HG03378 (cell line): ENCODE measurements at regions not wholly inside any gene's neighbourhood (a gene's known extent, or its start where the extent isn't known, plus 50 kb on each side); places are given as distances from the start of the nearest gene placed in this dataset.
"Not testable (repeated sequence)": the region's sequence is repeated elsewhere in the genome, so short reads cannot be mapped to it uniquely, and the experiment has no call there.

Experiments
- ATAC-seq: cut with Tn5 transposase; IDR thresholded peaks from one replicate; pipeline ENCODE4 v1.9.1; 2021; ENCODE audit warnings: mild to moderate bottlenecking, moderate library complexity; ENCODE audit not compliant: unreplicated experiment

DNA sequence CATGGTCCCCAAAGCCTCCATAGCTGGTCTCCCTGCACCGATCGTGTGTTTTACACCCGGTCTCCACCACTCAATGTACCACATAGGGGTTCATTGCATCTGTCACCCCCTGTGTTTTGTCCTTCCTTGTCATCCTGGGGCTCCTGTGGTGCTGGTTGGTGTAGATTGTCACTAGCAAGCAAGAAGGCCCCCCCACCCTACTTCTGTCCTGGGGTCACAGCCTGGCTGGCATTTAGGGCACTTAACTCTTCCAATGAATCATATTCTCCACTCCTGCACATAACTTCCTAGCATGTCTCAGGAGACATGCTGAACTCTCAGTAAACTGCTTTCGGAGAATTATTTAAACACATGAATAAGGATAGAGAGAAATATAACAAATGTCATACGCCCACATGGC, 161.4 kb downstream of the BCL2L11 start:
- ATAC-seq: not testable (repeated sequence)

DNA sequence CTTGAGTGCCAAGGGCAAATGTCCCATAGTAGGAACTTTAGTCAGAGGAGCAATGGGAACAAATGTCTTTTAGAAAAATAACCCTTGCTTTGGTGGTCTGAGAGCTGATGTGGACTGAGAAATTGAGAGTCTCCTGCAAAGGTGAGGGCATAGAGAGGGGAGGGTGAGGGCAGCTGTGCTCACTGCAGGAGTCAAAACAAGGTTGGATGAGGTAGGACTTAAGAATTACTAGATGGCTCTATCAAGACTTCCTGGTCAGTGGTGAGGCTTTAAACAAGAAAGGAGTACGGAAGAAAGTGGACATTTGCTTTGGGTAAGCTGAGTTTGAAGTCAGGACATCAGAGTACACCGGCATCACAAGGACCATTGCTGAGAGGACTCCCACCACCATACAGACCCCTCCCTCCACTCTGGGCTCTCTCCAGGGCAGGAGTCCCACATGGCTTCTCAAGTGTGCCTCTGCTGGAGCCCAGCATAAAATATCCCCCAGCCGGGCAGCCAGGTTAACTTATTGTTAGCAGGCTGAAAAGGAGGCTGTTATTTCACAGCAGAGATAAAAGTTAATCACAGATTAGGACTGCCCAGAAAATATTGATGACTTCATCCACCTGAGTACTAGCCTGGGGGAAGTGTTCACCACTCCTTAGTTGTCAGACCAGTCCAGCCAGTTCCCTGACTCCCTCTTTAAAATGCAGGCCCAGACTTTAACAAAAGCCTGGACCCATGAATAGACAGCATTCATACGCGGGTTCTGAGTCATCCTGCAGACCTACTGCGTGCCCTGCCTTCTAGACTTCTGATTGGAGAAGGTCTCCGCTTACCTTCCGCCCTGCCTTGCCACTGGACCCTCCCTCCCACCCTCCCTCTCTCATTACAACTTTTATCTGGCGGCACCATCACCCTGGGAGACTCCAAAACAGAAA, 167.2 kb downstream of the BCL2L11 start:
- ATAC-seq: not testable (repeated sequence)

DNA sequence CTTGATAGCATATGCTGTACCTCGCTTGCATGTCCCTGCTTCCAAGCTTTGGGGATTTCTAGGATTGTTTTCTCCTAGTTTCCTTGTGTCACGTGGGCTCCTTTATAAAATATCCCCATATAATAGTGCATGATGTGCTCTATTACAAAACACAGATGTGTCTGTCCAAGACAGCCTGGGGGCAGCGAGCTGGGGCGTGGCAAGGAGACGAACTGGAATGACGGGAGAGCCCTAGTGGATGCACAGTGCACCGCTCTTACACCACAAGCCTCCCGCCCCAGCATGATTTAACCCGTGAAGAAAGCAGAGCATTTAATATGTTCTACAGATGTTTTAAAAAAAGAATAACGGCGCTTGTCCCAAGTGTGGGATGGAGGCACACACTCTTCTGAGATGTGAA, 169.7 kb downstream of the BCL2L11 start:
- not testable (repeated sequence) for ATAC-seq

DNA sequence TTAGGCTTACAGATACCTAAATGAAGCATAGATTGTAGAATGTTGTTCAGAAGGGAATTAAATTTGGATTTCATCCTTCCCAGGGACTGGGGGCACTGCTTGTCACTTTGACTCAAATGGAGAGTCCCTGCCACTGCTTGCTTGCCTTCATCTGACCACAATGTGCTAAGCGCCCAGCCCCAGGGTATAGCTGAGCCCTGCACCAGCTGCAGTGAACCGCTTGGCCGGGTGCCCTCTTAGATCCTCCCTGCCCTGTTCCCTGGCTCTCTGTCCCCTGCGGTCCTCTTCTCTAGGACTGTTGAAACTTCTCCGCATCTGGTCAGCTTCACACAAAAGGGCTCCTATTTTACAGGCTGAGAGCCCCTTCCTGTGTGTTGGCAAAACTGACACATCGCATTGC, 170.9 kb downstream of the BCL2L11 start:
- not testable (repeated sequence) for ATAC-seq

DNA sequence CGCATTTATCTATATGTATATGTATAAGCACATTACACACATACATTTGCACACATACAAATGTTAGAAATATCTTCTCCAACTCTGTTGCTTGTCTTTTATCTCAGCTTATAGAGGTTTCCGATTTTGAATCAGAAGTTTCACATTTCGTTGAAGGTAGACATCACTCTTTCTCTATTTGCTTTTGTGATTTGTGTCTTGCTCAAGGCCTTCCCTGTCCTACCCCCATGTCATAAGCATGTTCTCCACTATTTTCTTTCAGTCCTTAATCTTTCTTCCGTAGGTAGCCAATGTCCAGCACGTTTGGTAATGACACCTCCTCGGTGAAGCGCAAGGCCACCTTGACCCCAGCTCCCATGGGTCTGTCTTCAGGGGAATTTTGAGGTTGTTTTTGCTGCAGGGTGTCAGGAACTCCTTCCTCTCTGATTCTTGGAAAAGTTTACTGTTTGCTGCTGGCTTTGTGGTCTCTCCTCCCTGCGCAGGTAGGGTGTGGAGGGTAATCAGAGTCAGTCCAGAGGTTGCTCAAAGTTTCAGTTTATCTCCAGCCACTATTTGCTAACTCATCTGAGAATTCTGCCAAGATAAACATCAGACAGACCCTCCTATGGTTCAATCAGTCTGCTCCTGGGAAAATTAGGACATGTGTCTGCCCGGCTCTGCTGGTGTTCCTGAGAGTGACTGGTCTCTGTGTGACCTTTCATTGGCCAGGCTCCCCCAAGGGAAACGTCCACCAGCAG, 171.7 kb downstream of the BCL2L11 start:
- ATAC-seq: not testable (repeated sequence)

DNA sequence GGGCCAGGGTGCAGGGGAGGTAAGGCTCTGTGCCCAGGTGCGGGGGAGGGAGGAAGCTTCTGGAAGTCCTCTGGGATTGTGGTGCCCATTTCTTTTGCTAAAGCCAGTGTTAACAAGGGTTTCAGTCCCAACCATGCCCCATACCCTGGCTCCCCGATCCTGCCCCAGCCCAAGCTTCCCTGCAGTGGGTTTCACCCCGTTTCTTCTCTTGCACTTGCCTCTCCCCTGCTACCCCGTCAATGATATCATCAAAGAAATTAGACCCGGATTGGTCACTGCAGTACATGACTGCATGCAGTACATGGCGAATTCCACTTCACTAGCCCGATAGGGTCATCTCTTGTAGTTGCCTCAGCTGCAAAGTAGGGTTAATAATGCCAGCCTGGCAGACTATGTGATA, 174.0 kb downstream of the BCL2L11 start:
- not testable (repeated sequence) for ATAC-seq

DNA sequence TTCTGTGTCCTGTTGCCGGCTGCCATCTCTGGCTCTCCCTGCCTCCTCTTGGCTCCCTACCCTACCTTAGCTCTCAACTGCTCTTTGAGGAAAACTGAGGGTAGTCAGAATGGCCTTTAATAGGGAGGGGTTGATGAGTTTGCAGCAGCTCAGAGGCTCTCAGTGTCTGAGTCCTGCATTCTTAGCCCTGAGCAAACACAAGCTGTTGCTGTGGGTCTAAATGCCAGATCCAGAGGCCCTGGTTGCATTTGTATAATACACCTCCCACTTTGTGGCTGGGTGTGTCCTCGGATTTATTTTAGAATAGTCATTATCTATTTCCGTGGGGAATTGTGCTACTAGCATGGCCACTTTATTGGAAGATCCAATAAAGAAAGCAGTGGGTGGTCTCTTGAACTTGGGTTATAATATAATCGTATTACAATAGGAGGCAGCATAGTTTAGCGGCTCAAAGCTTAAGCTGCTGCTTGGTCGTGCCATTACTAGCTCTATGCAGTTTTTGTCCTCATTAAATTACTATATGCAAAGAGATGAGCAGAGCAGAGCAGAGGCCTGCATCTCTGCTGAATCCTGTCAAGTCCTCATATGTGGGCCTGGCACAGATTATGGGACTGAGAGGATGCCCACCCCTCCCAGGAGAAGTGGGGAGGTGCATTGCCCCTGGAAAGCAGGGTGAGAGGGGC, 175.5 kb downstream of the BCL2L11 start:
- ATAC-seq: not testable (repeated sequence)

DNA sequence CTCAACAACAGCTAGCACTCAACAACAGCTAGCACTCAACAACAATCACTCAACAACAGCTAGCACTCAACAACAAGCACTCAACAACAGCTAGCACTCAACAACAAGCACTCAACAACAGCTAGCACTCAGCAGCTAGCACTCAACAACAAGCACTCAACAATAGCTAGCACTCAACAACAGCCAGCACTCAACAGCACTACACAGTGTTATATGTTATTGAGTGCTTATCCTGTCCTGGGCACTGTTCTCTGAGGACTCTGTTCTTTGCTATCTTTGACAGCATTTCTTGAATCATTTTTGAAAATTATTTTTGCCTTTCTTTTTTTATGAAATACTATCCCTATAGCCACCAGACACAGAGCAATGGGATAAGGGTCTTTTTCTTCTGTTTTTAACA, 176.4 kb downstream of the BCL2L11 start:
- ATAC-seq: not testable (repeated sequence)

DNA sequence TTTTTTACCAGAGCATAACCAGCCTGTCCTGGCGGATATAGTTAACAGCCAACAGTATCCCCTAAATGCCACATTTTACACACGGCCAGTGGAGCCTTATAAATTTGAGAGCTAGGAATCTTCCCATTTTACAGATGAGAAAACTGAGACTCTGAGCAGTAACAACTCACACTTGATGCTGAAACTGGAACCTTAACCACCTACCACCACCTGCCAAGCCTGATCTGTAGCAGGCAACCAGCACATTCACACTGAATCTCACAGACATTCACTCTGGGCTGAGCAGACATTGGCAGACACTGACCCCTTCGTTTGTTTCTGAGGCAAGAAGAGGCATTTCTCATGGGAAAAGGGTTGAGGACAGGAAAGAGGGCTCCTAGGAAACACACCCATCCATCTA, 178.2 kb downstream of the BCL2L11 start:
- ATAC-seq: not testable (repeated sequence)

DNA sequence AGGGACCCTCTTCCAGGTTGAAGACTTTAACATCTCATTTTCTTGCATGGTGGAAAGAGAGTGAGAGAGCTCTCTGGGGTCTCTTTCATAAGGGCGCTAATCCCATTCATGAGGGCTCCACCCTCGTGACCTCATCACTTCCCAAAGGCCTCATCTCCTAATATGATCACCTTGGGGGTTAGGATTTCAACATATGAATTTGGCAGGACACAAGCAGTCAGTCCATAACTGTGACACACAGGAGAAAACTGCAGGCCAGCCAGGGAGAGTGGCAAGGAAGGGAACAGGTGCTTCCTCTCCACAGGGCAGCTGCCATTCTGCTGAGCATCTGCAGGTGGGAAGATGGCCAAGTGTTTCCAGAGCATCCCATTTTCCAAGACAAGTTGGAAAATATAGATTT, 178.9 kb downstream of the BCL2L11 start:
- not testable (repeated sequence) for ATAC-seq

DNA sequence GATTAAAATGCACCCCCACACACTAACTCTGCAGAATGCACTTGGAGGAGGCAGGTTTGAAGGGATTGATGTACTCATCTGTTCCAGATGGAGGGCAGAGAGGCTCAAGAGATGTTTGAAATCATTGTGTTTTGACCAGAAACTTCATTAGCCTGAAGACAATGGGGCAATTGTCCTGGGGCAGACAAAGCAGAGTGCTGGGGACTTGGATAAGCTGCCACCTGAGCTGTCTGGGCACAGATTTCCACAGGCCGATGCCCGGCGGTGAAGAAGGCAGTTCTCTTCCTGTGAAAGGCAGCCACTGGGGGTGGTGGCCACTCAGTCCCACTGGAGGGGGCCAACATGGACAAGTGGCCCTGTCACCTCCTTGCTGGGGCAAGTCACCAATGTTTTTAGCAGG, 181.0 kb downstream of the BCL2L11 start:
- ATAC-seq: not testable (repeated sequence)

DNA sequence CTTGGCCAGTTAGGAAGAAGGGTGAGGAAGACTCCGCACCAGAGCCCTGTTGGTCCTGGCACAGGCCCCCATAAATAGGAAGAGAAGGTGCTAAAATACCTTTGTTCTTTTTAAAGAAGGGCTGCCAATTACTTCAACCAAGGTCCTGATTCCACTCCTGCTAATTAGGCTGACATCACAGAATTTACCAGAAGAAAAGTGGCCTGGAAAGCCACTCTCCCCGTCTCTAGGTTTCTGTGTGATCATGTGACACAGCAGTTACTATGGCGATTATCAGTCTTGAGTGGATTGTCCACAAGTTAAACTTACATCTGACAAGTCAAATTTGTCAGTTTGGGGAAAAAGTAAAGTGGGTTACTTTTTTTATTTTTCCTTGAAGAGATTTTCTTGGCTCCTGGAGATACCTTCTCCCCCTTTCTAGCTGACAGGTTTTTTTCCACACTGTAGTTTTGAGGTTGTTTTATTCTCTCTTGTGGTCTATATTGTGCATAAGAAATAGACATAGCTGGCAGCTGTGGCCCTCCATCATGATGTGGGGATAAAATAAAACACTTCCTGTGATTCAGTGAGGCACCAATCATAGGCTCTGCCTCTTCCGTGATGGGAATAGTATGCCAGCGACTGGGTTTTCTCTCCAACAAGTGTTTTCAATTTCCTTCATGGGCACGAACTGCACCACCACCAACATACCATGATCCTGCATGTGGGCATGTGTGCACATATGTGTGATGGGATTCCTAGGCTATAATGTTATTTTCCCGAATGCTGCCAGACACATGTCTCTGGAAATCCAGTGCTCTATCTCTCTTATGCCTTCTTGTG, 181.9 kb downstream of the BCL2L11 start:
- not testable (repeated sequence) for ATAC-seq

DNA sequence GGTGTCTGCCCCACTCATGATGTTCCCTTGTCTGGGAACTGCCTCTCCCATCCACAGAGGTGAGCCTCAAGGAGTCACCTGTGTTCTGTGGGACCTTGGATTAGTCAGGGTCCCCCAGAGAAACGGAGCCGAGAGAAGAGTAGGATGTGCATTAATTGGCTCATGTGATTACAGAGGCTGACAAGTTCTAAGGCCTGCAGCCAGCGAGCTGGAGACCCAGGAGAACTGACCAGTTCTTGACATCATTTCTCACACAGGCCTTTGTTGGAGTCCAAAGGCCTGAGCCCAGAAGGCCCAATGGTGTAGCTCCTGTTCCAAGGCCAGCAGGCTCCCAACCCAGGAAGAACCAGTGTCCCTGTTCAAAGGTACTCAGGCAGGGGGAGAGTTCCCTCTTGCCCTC, 186.6 kb downstream of the BCL2L11 start:
- not testable (repeated sequence) for ATAC-seq

DNA sequence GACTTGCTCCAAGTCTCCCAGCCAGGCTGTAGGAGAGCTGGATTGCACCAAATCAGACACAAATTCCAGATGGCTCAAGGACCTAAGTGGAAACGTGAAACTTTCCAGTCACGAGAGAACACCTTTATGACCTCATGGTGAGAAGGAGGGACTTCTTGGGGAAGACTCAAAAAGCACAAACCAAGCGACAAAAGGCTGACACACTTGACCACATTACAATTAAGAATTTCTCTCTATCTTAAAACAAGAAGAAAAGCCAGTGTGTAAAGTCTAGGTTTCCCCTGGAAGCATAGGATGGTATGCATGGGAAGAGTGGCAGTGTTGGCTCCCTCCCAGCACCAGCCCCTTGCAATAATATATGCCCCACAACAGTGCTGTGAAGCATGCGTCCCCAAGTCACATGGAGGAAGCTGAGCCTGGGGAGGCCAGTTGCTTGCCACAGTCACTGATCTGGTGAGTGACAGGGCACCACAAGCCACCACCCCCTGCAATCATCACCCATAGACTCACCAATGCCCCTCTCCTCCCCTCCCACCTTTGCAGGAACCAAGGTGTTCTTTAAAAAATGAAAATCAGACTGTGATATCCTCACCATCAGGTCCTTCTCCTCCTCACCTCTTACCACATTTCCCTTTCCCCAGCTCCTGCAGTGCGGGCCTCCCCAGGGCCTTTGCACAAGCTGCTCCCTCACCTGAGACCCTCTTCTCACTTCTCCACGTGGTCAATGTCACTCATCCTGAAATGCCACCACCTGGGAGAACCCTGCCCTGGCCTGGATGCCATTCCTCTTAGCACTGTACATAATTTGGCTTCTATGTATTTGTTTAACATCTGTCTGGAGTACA, 188.7 kb downstream of the BCL2L11 start:
- ATAC-seq: not testable (repeated sequence)

DNA sequence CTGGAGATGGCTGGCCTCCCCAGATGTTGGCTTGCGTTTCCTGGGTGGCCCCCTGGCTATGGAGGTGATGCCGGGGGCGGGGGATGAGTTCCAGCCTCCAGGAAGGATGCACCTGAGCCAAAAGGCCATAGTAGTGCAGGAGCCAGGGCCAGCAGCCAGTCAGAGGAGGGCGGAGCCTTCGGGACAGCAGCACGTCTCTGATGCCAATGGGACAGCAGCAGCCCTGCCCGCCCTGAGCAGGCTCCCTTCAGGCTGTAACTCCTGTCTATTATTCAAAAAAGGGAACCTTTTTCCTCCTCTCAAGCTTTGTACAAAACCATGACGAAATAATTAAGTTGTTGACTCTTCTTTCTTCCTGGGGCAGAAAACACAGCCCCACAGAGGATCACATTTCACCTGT, 189.7 kb downstream of the BCL2L11 start:
- ATAC-seq: not testable (repeated sequence)

DNA sequence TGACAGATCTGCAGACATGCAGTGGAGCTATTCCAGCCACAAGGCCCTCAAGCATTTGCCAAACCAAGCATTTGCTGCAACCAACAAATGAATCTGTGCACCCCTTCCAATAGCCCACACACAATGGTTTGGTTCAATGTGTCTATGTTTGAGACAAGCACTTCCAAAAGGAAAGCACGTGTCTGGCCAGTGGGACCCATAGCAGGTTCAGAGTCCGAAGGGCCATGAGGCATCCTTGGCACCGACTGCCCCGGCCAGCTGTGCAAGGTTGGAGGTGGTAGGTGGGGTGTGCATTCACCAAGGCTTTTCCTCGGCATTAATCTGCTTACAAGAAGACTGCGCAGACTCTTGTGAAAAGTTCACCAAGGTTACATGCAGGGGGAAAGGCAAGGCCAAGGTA, 190.9 kb downstream of the BCL2L11 start:
- not testable (repeated sequence) for ATAC-seq

DNA sequence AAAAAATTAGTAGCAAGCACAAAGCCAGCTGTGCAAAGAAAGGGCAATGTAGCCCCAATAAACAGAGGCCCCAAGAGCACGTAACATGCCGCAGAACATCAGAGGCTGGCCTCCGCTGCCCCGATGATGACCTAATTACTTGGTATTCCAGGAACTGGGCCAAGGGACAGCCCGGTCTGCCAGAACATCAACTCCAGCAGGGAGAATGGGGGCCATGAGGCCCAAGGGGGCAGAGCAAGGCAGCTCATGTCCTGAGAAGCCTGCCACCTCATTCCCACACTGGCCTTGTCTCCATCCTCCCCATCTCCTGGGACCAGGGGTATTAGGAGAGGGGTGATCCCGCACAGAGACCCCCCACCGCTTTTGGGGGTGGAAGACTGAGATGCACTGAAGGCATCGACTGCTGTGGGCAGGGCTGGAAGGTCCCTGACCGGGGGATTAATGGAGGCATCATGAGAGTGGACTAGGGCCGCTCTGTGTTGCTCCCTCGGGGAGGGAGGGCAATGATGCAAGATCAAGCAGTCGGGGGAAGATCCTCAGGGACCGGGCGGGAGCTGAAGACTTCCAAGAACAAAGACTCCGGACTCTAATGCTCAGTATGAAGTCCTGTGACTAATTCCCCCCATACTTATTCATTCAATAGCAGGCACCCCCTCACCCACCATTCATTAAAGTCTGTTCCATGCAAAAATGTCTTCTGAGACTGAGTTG, 192.3 kb downstream of the BCL2L11 start:
- ATAC-seq: not testable (repeated sequence)

DNA sequence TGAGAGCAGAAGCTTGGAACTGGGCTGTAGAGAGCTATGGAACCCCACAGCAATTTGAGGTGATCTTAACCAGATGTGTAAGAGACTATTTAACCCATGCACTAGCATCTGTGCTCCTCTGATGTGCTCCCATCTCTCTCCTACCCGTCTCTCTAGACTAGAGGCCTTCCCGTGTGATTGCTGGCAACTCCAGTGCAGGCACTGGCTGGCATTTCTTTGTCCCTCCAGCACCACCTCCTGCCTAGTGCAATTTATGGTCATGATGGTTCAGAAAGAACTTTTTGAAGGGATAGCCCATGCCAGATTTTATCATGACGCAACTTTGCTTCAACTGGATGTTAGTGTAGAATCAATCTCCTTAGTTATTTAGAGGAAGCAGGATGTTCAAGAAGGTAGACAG, 193.0 kb downstream of the BCL2L11 start:
- ATAC-seq: not testable (repeated sequence)
